A673 (cell line): ENCODE measurements at regions not wholly inside any gene's neighbourhood (a gene's known extent, or its start where the extent isn't known, plus 50 kb on each side); places are given as distances from the start of the nearest gene placed in this dataset.

Experiments
- BruUV-seq: library from RNA; stranded (reverse); fragments of 400-500 nt; replicated peaks from 2 replicates; lab custom pipeline; 2021; lab: Mats Ljungman, UMichigan
- CTCF ChIA-PET: fragments of 300-600 bp; sonication (Branson Sonifier 250); formaldehyde crosslinking; loops from one replicate; lab custom pipeline; 2022; ENCODE audit warnings: antibody characterized with exemption; lab: Charles Lee
- POLR2A ChIA-PET: fragments of 300-600 bp; sonication (Branson Sonifier 250); formaldehyde crosslinking; loops from one replicate; lab custom pipeline; 2022; ENCODE audit warnings: antibody characterized with exemption; ENCODE audit not compliant: low non-redundant PET; lab: Charles Lee
- DNase-seq: peaks from one replicate; pipeline ENCODE4 v3.0.0-alpha.2; 2015; ENCODE audit warnings: low spot score
- H3K27ac ChIP-seq: fragments of 200-600 bp; sonication (generic); 2 replicates; pipeline ENCODE4 v1.5.1; 2016; ENCODE audit warnings: mixed run types, low read depth, mild to moderate bottlenecking, mixed read lengths, antibody characterized with exemption, low read length; ENCODE audit not compliant: poor library complexity, severe bottlenecking
- H3K27me3 ChIP-seq: fragments of 200-600 bp; sonication (generic); replicated peaks from 2 replicates; pipeline ENCODE4 v1.6.1; 2017; ENCODE audit warnings: mixed run types, low read depth, mild to moderate bottlenecking, mixed read lengths, antibody characterized with exemption, low read length; ENCODE audit not compliant: insufficient read depth, poor library complexity
- H3K36me3 ChIP-seq: fragments of 200-600 bp; sonication (generic); 2 replicates; pipeline ENCODE4 v1.6.1; 2016; ENCODE audit warnings: mixed run types, mild to moderate bottlenecking, mixed read lengths, antibody characterized with exemption, low read length; ENCODE audit not compliant: insufficient read depth, poor library complexity, severe bottlenecking
- H3K4me1 ChIP-seq: fragments of 200-600 bp; sonication (generic); 2 replicates; pipeline ENCODE4 v1.6.1; 2017; ENCODE audit warnings: mixed run types, mild to moderate bottlenecking, mixed read lengths, antibody characterized with exemption, low read length; ENCODE audit not compliant: insufficient read depth, poor library complexity, severe bottlenecking
- H3K4me3 ChIP-seq: fragments of 200-600 bp; sonication (generic); 2 replicates; pipeline ENCODE4 v1.5.1; 2016; ENCODE audit warnings: low read depth, mixed run types, mild to moderate bottlenecking, mixed read lengths, low read length; ENCODE audit not compliant: poor library complexity, severe bottlenecking
- H3K9me3 ChIP-seq: fragments of 200-600 bp; sonication (generic); 2 replicates; pipeline ENCODE4 v1.6.1; 2016; ENCODE audit warnings: mixed run types, low read depth, mild to moderate bottlenecking, mixed read lengths, antibody characterized with exemption, low read length; ENCODE audit not compliant: poor library complexity, severe bottlenecking
- CTCF ChIP-seq: fragments of 300-800, 200-600 bp; sonication (generic); conservative IDR thresholded peaks from 2 replicates; pipeline ENCODE4 v1.5.1; 2017; ENCODE audit warnings: low read depth, mild to moderate bottlenecking, antibody characterized with exemption, low read length, moderate library complexity, mixed read lengths
- EZH2 ChIP-seq: fragments of 200-600 bp; sonication (generic); IDR thresholded peaks from 2 replicates; pipeline ENCODE4 v1.6.1; 2017; ENCODE audit warnings: borderline replicate concordance, low read depth, mild to moderate bottlenecking, mixed read lengths, antibody characterized with exemption, low read length; ENCODE audit not compliant: poor library complexity, severe bottlenecking
- intact Hi-C: fragments of 100-400 bp; cut with micrococcal nuclease; formaldehyde crosslinking; loops from one replicate; pipeline ENCODE4 v1.10.0; 2022; ENCODE audit not compliant: unreplicated experiment

- Histone ChIP-seq H3K4me1 (no peaks in the 10 kb centered on the region), H3K36me3 (no peaks in the 10 kb centered on the region), H3K27ac (no peak overlapping the region), H3K9me3 (no peaks in the 10 kb centered on the region), H3K4me3 (no peak overlapping the region), H3K27me3 (no peaks in the 10 kb centered on the region)
- ChIA-PET POLR2A (no interaction called here), CTCF (no interaction called here)
- DNase-seq, result no peak
- intact Hi-C loops, result no loop called here
- TF ChIP-seq EZH2 (no peak), CTCF (no peak)
- BruUV-seq, result no TSS peak
Observed at GRCh38 chr6:147061252-147061651, 143.0 kb upstream of the STXBP5 start.

DNA sequence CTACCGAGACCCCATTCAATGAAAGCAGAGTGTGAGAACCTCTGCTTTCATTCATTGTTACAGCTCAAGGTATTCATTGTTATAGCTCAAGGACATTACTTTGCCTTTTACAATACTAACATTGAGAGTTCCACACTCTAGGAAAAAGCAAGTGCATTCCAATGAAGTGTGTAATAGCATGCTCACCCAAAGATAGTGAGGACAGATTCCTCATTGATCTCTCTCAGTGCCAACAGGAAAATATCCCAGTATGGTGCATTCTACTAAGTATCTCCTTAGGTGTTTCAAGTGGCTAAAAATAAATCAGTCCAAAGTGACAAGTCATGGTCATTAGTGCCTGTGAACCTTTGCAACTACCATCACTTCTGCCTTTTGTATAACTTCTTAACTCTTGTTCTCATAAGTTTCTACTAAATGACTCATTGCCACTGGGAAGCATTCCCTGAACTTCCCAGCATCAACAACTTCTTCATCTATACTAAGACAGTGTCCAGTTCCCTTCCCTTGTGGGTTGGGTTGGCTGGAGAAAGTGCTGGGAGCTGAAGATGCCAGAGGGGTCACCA, 140.7 kb upstream of the STXBP5 start:
- Histone ChIP-seq H3K4me3 (no peak overlapping the region), H3K4me1 (no peaks in the 10 kb centered on the region), H3K27me3 (no peaks in the 10 kb centered on the region), H3K36me3 (no peaks in the 10 kb centered on the region), H3K27ac (no peak overlapping the region), H3K9me3 (no peaks in the 10 kb centered on the region)
- intact Hi-C loops, result no loop called here
- DNase-seq, result no peak
- ChIA-PET CTCF (no interaction called here), POLR2A (no interaction called here)
- BruUV-seq, result no TSS peak
- TF ChIP-seq CTCF (no peak), EZH2 (no peak)

GRCh38 chr6:147065786-147066185, 138.4 kb upstream of the STXBP5 start:
- intact Hi-C loops, result no loop called here
- no peak overlapping the region for H3K4me3 ChIP-seq
- POLR2A ChIA-PET, result no interaction called here
- no TSS peak for BruUV-seq
- no peaks in the 10 kb centered on the region for H3K36me3 ChIP-seq
- CTCF ChIA-PET, result no interaction called here
- no peaks in the 10 kb centered on the region for H3K4me1 ChIP-seq
- H3K27me3 ChIP-seq, result no peaks in the 10 kb centered on the region
- H3K9me3 ChIP-seq, result no peaks in the 10 kb centered on the region
- TF ChIP-seq EZH2 (no peak), CTCF (no peak)
- DNase-seq, result no peak
- no peak overlapping the region for H3K27ac ChIP-seq
